Esophagus muscularis mucosa (tissue), 3 donors: ENCODE measurements at regions not wholly inside any gene's neighbourhood (a gene's known extent, or its start where the extent isn't known, plus 50 kb on each side); places are given as distances from the start of the nearest gene placed in this dataset.

ENCODE experiments used
- POLR2A ChIP-seq: fragments of 450-650 bp; IDR thresholded peaks from one replicate; pipeline ENCODE4 v1.6.1; 2017; ENCODE audit warnings: antibody characterized with exemption, moderate library complexity, mild to moderate bottlenecking, low read depth
- POLR2AphosphoS5 ChIP-seq, 2 donors: sonication (generic); formaldehyde crosslinking; IDR thresholded peaks; one replicate each; pipeline ENCODE4 v1.6.1; 2017; ENCODE audit warnings: antibody characterized with exemption in 2 of 2
- TF ChIP-seq, protein P1 (sequence below), 3 experiments: fragments of 200-600 bp in 2 of 3; fragments of 450-650 bp in 1 of 3; sonication (generic) in 2 of 3; IDR thresholded peaks; one replicate each; pipeline ENCODE4 v1.5.1; 2017 to 2019; ENCODE audit warnings: antibody characterized with exemption in 3 of 3, mild to moderate bottlenecking in 2 of 3, moderate library complexity in 1 of 3

DNA sequence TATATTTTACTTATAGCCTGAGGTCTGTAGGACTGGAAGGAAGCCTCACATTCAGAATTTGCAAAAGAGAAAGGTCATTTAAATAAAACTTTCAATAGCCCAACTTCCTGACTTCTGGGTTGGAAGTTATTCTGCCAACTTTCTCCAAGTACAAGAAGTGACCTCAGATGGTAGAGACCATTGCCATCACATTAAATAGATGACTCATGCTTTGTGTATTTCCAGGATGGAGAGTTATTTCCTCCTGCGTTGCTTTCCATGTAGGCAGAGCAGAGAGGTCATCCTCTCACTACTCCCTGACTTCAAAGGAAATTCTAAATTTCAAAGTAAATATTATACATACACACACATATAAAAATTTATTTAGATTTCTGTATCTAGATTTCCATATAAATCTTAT is 73.0 kb upstream of the NR3C2 start:
- TF ChIP-seq, protein P1, sequence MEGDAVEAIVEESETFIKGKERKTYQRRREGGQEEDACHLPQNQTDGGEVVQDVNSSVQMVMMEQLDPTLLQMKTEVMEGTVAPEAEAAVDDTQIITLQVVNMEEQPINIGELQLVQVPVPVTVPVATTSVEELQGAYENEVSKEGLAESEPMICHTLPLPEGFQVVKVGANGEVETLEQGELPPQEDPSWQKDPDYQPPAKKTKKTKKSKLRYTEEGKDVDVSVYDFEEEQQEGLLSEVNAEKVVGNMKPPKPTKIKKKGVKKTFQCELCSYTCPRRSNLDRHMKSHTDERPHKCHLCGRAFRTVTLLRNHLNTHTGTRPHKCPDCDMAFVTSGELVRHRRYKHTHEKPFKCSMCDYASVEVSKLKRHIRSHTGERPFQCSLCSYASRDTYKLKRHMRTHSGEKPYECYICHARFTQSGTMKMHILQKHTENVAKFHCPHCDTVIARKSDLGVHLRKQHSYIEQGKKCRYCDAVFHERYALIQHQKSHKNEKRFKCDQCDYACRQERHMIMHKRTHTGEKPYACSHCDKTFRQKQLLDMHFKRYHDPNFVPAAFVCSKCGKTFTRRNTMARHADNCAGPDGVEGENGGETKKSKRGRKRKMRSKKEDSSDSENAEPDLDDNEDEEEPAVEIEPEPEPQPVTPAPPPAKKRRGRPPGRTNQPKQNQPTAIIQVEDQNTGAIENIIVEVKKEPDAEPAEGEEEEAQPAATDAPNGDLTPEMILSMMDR (IDR thresholded peaks at IDR 0.05): no peak
- no peak for TF ChIP-seq POLR2AphosphoS5 (IDR thresholded peaks at IDR 0.05)
- TF ChIP-seq POLR2A: no peak
